Mucosa of stomach (tissue), 1 donor: ENCODE measurements at regions not wholly inside any gene's neighbourhood (a gene's known extent, or its start where the extent isn't known, plus 50 kb on each side); places are given as distances from the start of the nearest gene placed in this dataset.
"Not testable (repeated sequence)": the region's sequence is repeated elsewhere in the genome, so short reads cannot be mapped to it uniquely, and the experiment has no call there.

Source experiments
- H3K27me3 ChIP-seq: one replicate; pipeline ENCODE4 v1.7.0; 2013; ENCODE audit warnings: mild to moderate bottlenecking, low read length; ENCODE audit not compliant: control insufficient read depth, insufficient read depth
- H3K36me3 ChIP-seq: one replicate; pipeline ENCODE4 v1.7.0; 2013; ENCODE audit warnings: low read length; ENCODE audit not compliant: control insufficient read depth, insufficient read depth
- H3K4me1 ChIP-seq: one replicate; pipeline ENCODE4 v1.7.0; 2013; ENCODE audit warnings: mild to moderate bottlenecking, low read length; ENCODE audit not compliant: control insufficient read depth, insufficient read depth
- H3K4me3 ChIP-seq: one replicate; pipeline ENCODE4 v1.7.0; 2013; ENCODE audit warnings: low read length
- H3K9ac ChIP-seq: one replicate; pipeline ENCODE4 v1.7.0; 2013; ENCODE audit warnings: mild to moderate bottlenecking, low read length, moderate library complexity
- H3K9me3 ChIP-seq: one replicate; pipeline ENCODE4 v1.7.0; 2013; ENCODE audit warnings: mild to moderate bottlenecking, low read length, moderate library complexity; ENCODE audit not compliant: control insufficient read depth
- donor health status: Pancreatic carcinoma.

GRCh38 chr4:189792924-189793618, 147.6 kb upstream of the FRG1 start:
- no peak overlapping the region for H3K9ac ChIP-seq

DNA sequence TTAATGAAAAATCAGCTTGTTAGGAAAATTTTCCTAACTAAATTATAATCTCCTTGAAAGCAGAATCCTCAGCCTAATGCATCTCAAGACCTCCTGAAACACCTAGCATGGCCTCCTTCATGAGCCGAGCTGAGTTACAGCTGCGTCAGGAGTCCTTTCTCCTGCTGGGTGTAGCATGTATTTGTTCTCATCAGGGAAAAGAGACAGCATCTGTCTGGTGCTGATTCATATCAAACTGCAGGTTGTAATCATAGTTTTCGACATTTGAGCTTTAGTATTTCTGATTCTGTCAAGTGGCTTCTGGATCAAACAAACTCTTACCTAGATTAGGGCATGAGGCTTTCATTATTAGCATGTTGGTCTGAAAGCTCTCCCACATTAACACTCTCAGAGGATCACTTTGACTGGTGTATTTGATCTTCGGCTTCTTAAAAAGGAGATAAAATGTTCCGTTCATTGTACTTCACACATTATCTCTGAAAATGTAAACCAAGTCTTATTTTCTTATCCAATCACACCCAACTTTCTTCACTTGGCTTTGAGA, 140.1 kb upstream of the FRG1 start:
- Histone ChIP-seq H3K9ac (no peak overlapping the region), H3K36me3 (no peaks in the 10 kb centered on the region), H3K4me1 (no peaks in the 10 kb centered on the region), H3K27me3 (no peaks in the 10 kb centered on the region), H3K4me3 (no peak overlapping the region), H3K9me3 (no peaks in the 10 kb centered on the region)

More at GRCh38 chr4:189792924-189793618, 147.6 kb upstream of the FRG1 start:
- Histone ChIP-seq H3K27me3 (no peaks in the 10 kb centered on the region), H3K9me3 (no peaks in the 10 kb centered on the region), H3K36me3 (no peaks in the 10 kb centered on the region), H3K4me3 (no peak overlapping the region), H3K4me1 (no peaks in the 10 kb centered on the region)

GRCh38 chr4:189802884-189803283, 137.8 kb upstream of the FRG1 start:
- Histone ChIP-seq H3K27me3 (no peaks in the 10 kb centered on the region), H3K4me3 (no peak overlapping the region), H3K9me3 (no peaks in the 10 kb centered on the region), H3K4me1 (no peaks in the 10 kb centered on the region), H3K36me3 (no peaks in the 10 kb centered on the region), H3K9ac (no peak overlapping the region)

GRCh38 chr4:189804894-189805293, 135.8 kb upstream of the FRG1 start:
- H3K4me3 ChIP-seq: no peak overlapping the region
- H3K9me3 ChIP-seq: no peaks in the 10 kb centered on the region
- H3K4me1 ChIP-seq: no peaks in the 10 kb centered on the region
- no peak overlapping the region for H3K9ac ChIP-seq
- H3K36me3 ChIP-seq: no peaks in the 10 kb centered on the region
- H3K27me3 ChIP-seq: no peaks in the 10 kb centered on the region

- Histone ChIP-seq H3K4me3 (no peak overlapping the region), H3K36me3 (no peaks in the 10 kb centered on the region), H3K9ac (no peak overlapping the region), H3K27me3 (no peaks in the 10 kb centered on the region), H3K9me3 (no peaks in the 10 kb centered on the region), H3K4me1 (no peaks in the 10 kb centered on the region)
Measured at GRCh38 chr4:189806506-189806905, 134.2 kb upstream of the FRG1 start.

- Histone ChIP-seq H3K9ac (no peak overlapping the region), H3K4me1 (no peaks in the 10 kb centered on the region), H3K4me3 (no peak overlapping the region), H3K27me3 (no peaks in the 10 kb centered on the region), H3K9me3 (no peaks in the 10 kb centered on the region), H3K36me3 (no peaks in the 10 kb centered on the region)
Measured at GRCh38 chr4:189807031-189807430, 133.6 kb upstream of the FRG1 start.

DNA sequence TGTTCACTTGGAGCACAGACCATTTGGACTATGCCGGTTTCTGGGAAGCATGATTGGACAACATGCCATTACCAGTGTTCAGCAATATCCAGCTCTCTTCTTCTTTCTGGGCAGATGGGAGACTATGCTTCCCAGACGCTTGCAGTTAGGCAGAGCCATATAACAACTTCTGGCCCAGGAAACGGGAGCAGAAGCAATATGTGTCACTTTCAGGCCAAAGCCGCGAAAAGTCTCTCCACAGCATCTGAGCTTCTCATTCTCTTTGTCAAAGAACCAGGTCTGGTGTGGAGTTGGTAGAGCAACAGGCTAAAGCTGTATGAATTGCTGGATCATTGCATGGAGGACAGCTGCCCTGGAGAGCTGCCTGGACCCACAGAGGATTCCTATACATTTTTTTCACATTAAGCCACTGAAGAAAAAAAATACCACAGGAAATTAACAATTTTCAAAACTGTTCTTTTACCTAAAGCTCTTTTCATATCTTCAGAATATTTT, 131.4 kb upstream of the FRG1 start:
- H3K4me3 ChIP-seq: no peak overlapping the region

DNA sequence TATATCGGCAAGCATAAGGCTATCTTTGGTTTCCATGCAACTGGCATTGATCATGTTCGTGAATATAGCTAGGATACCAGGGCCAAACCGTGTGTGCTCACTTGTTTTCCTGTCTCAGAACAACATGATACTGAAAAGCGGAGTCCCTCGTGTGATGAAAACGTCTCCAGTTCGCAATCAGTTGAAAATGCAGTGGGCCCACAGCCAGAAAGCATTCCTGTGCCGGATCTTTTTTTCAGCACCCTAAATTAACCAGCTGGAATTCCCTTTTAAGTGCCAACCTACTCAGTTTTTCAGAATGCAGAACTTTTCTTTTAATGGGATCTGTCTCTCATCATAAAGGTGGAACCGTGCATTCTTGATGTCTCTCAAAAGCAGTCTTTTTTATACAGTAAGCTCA, 130.8 kb upstream of the FRG1 start:
- H3K27me3 ChIP-seq: no peaks in the 10 kb centered on the region
- no peak overlapping the region for H3K9ac ChIP-seq
- H3K9me3 ChIP-seq: no peaks in the 10 kb centered on the region
- H3K4me1 ChIP-seq: no peaks in the 10 kb centered on the region
- H3K36me3 ChIP-seq: no peaks in the 10 kb centered on the region
- H3K4me3 ChIP-seq: no peak overlapping the region

More for the DNA sequence above, 131.4 kb upstream of the FRG1 start:
- no peaks in the 10 kb centered on the region for H3K27me3 ChIP-seq
- no peaks in the 10 kb centered on the region for H3K9me3 ChIP-seq
- no peak overlapping the region for H3K9ac ChIP-seq
- no peaks in the 10 kb centered on the region for H3K36me3 ChIP-seq
- H3K4me1 ChIP-seq: no peaks in the 10 kb centered on the region

GRCh38 chr4:189810318-189811181, 130.1 kb upstream of the FRG1 start:
- not testable (repeated sequence) for H3K36me3 ChIP-seq, H3K9ac ChIP-seq, H3K27me3 ChIP-seq, H3K9me3 ChIP-seq, H3K4me1 ChIP-seq, H3K4me3 ChIP-seq

- Histone ChIP-seq H3K4me3 (no peak overlapping the region), H3K9ac (no peak overlapping the region), H3K9me3 (no peaks in the 10 kb centered on the region), H3K4me1 (no peaks in the 10 kb centered on the region), H3K36me3 (no peaks in the 10 kb centered on the region), H3K27me3 (no peaks in the 10 kb centered on the region)
Measured at GRCh38 chr4:189815404-189816192, 125.1 kb upstream of the FRG1 start.

DNA sequence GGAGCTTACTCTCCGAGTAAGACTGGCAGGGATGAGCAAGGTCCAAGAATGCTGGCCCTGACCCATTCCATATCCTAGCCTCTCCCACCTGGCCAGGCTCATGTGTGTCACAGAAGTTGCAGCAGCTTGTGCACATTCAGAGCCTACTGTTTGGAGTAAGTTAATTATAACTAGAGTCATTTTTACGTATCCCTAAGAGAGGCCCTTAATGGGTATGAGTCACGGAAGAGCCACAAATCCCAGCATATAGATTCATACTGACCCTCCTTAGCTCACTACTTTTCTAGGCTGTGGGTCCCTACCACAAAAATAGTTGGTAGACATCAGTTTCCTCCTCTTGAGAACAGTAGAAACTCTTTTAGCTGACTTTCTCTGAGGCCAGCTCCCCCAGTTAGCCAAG, 118.3 kb upstream of the FRG1 start:
- Histone ChIP-seq H3K9me3 (no peaks in the 10 kb centered on the region), H3K9ac (no peak overlapping the region), H3K4me3 (no peak overlapping the region), H3K36me3 (no peaks in the 10 kb centered on the region), H3K4me1 (no peaks in the 10 kb centered on the region), H3K27me3 (no peaks in the 10 kb centered on the region)
